Fibroblast of pulmonary artery (primary cell): ENCODE measurements at regions not wholly inside any gene's neighbourhood (a gene's known extent, or its start where the extent isn't known, plus 50 kb on each side); places are given as distances from the start of the nearest gene placed in this dataset.

Experiments
- DNase-seq: peaks from one replicate; pipeline ENCODE4 v3.0.0-alpha.2; 2010; ENCODE audit warnings: low read depth
- H3K4me3 ChIP-seq: replicated peaks from 2 replicates; pipeline ENCODE4 v1.5.1; 2011; ENCODE audit warnings: low read depth, mild to moderate bottlenecking, control low read depth, low read length, moderate library complexity
- CTCF ChIP-seq: IDR thresholded peaks from 2 replicates; pipeline ENCODE4 v1.5.1; 2011; ENCODE audit warnings: mild to moderate bottlenecking, control low read depth, low read length, inconsistent platforms; ENCODE audit errors: missing control alignments

GRCh38 chr10:4068629-4069028, 283.6 kb upstream of the KLF6 start:
- no peak overlapping the region for H3K4me3 ChIP-seq
- TF ChIP-seq CTCF, result no peak
- no peak for DNase-seq

DNA sequence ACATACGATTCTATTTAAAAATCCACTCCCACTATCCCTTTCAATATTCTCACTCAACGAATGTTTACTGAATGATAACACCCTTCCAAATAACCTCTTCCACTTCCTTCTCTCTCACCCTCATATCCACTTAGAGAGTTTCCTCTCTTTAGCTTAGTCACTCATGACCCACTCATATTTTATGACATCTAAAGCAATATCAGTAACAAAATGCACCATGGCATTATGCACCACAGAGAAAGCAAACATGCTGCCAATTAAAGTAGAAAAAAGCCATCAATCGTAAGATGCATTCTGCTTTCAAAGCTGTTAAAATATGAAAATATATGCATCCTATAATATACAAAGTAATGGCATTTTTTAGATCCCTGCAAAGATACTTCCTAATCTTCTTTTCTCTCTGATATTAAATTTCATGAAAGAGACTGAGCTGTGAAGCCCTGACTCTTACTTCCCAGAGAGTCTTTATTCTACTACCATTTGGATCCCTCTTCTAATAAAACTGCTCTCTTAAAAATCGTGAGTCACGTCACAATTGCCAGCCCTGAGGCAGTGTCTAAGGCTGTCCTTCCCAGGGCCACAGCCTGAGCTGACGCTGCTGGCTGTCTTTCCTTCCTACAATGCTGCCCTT, 283.0 kb upstream of the KLF6 start:
- DNase-seq, result peak; percentile 56
- H3K4me3 ChIP-seq, result no peak overlapping the region
- TF ChIP-seq CTCF, result no peak

GRCh38 chr10:4067531-4067930, 282.5 kb upstream of the KLF6 start:
- no peak for DNase-seq
- no peak for TF ChIP-seq CTCF
- no peak overlapping the region for H3K4me3 ChIP-seq

DNA sequence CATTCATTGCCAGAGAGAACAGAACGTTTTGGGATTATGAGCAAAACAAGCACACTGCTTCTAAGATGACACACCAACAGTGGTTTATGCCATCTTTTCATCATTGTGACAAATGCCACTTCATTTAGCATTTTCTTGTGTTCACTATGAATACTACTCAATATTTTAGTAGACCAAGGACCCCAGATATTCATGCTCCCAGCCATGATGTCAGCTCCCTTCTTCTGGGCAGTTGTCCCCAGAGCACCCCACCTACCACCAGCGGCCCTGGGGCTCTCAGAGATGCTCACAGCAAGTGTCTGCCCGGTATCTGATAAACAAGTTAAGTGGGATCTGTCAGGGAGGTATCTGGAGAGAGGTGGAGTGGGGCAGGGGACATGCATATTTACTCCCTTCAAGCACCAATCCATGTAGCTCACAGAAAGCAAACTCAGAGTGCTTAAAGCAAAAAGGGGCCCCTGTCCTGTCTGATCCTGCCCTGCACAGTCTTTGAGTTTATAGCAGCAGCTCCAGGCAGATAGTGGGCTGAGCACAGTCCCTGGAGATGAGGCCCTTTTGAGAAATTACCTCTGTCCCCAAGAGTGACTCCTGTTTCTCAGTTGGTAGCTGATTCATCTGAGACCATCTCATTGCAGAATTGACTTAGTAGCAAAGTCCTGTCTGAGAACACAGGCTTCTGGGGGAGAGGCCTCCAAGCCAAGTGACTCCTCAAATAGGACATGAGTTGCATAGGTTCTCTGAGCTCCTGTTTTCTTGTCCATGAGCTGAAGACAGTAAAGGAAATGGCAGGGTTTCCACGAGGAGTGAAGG, 281.8 kb upstream of the KLF6 start:
- H3K4me3 ChIP-seq, result no peak overlapping the region
- DNase-seq, result no peak
- no peak for TF ChIP-seq CTCF

- H3K4me3 ChIP-seq, result no peak overlapping the region
- DNase-seq, result no peak
- TF ChIP-seq CTCF, result no peak
These were observed 279.5 kb upstream of the KLF6 start for GRCh38 chr10:4064489-4064888.

DNA sequence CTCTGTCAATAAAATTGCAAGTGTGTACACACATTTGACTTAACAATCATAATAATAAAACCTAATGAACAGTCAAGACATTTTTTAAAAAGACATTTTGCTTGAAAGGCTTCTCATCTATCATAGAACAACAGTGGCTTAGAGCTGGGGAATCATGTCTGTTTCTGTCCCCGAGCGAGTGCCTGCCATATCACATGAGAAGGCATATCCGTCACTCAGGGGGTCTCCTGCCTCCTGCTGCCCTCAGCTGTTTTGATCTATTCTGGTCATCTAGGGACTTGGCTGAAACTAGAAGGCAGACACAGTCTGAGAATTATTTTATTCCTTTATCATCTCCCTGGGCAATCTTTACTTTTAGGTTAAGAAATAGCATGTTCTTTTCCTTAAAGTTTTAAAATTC, 278.7 kb upstream of the KLF6 start:
- no peak overlapping the region for H3K4me3 ChIP-seq
- no peak for DNase-seq
- TF ChIP-seq CTCF, result no peak
